C4-2B (cell line): ENCODE measurements at regions not wholly inside any gene's neighbourhood (a gene's known extent, or its start where the extent isn't known, plus 50 kb on each side); places are given as distances from the start of the nearest gene placed in this dataset.

Experiments used
- ZFX ChIP-seq: fragments of 450-650 bp; IDR thresholded peaks from 2 replicates; pipeline ENCODE4 v1.6.1; 2017
- TF ChIP-seq, protein P1 (sequence below): fragments of 450-650 bp; conservative IDR thresholded peaks from 2 replicates; pipeline ENCODE4 v1.5.1; 2017; ENCODE audit warnings: mild to moderate bottlenecking

DNA sequence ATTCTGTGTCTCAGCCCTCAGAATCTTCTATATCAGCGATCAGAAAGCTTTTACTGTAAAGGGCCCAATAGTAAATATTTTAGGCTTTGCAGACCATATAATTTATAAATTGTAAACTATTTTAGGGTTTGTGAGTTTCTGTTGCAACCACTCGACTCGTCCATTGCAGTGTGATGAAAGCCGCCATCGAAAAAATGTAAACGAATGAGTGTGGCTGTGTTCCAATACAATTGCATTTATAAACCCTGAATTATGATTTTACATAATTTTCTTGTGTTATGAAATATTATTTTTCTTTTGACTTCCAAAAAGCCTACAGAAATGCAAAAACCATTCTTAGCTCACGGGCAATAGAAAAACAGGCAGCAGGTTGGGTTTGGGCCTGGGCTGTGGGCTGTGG, 62.5 kb upstream of the ADO start:
- TF ChIP-seq, protein P1, sequence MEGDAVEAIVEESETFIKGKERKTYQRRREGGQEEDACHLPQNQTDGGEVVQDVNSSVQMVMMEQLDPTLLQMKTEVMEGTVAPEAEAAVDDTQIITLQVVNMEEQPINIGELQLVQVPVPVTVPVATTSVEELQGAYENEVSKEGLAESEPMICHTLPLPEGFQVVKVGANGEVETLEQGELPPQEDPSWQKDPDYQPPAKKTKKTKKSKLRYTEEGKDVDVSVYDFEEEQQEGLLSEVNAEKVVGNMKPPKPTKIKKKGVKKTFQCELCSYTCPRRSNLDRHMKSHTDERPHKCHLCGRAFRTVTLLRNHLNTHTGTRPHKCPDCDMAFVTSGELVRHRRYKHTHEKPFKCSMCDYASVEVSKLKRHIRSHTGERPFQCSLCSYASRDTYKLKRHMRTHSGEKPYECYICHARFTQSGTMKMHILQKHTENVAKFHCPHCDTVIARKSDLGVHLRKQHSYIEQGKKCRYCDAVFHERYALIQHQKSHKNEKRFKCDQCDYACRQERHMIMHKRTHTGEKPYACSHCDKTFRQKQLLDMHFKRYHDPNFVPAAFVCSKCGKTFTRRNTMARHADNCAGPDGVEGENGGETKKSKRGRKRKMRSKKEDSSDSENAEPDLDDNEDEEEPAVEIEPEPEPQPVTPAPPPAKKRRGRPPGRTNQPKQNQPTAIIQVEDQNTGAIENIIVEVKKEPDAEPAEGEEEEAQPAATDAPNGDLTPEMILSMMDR, result no peak
- TF ChIP-seq ZFX, result no peak
